GM11168 (cell line): ENCODE measurements at regions not wholly inside any gene's neighbourhood (a gene's known extent, or its start where the extent isn't known, plus 50 kb on each side); places are given as distances from the start of the nearest gene placed in this dataset.
"Not testable (repeated sequence)": the region's sequence is repeated elsewhere in the genome, so short reads cannot be mapped to it uniquely, and the experiment has no call there.

Experiments
- in situ Hi-C: fragments of 300-500 bp; cut with MboI; formaldehyde crosslinking; loops from one replicate; pipeline ENCODE4 v1.12.0; 2022; ENCODE audit warnings: low sequenced_read_pairs; ENCODE audit not compliant: unreplicated experiment

GRCh38 chr3:195999176-195999575, 82.7 kb downstream of the TFRC start:
- in situ Hi-C loops = loop anchor here (10.0 kb wide), 1 partner anchor 1636 kb away; no protein-coding TSS in a partner anchor

- in situ Hi-C loops = loop anchor here (10.0 kb wide), 1 partner anchor 1638 kb away; no protein-coding TSS in a partner anchor
Measured at GRCh38 chr3:195996314-195996713, 85.6 kb downstream of the TFRC start.

GRCh38 chr3:195994343-195994742, 86.0 kb upstream of the TNK2 start:
- in situ Hi-C loops = loop anchor here (10.0 kb wide), 1 partner anchor 1640 kb away; no protein-coding TSS in a partner anchor

GRCh38 chr3:195993671-195994070, 85.3 kb upstream of the TNK2 start:
- in situ Hi-C loops = loop anchor here (10.0 kb wide), 1 partner anchor 1641 kb away; no protein-coding TSS in a partner anchor

- in situ Hi-C loops = loop anchor here (10.0 kb wide), 1 partner anchor 1642 kb away; no protein-coding TSS in a partner anchor
Measured at GRCh38 chr3:195992956-195993595, 84.7 kb upstream of the TNK2 start.

GRCh38 chr3:195991986-195992385, 83.6 kb upstream of the TNK2 start:
- in situ Hi-C loops = loop anchor here (10.0 kb wide), 1 partner anchor 1643 kb away; no protein-coding TSS in a partner anchor

- in situ Hi-C loops = loop anchor here (10.0 kb wide), 1 partner anchor 1644 kb away; no protein-coding TSS in a partner anchor
Measured at GRCh38 chr3:195991243-195991642, 82.9 kb upstream of the TNK2 start.

GRCh38 chr3:195990841-195991174, 82.5 kb upstream of the TNK2 start:
- in situ Hi-C loops = loop anchor here (10.0 kb wide), 1 partner anchor 1644 kb away; no protein-coding TSS in a partner anchor

- in situ Hi-C loops = loop anchor here (10.0 kb wide), 1 partner anchor 1645 kb away; no protein-coding TSS in a partner anchor
Measured at GRCh38 chr3:195989921-195990840, 81.8 kb upstream of the TNK2 start.

- in situ Hi-C loops = not testable (repeated sequence)
Measured at GRCh38 chr3:195989197-195989920, 81.0 kb upstream of the TNK2 start.

GRCh38 chr3:195988764-195989163, 80.4 kb upstream of the TNK2 start:
- in situ Hi-C loops = not testable (repeated sequence)

GRCh38 chr3:195987001-195987400, 78.7 kb upstream of the TNK2 start:
- in situ Hi-C loops = not testable (repeated sequence)

- in situ Hi-C loops = not testable (repeated sequence)
Measured at GRCh38 chr3:195986576-195986975, 78.2 kb upstream of the TNK2 start.

- in situ Hi-C loops = not testable (repeated sequence)
Measured at GRCh38 chr3:195985348-195985920, 77.1 kb upstream of the TNK2 start.

- in situ Hi-C loops = not testable (repeated sequence)
Measured at GRCh38 chr3:195984392-195985030, 76.2 kb upstream of the TNK2 start.

GRCh38 chr3:195983880-195984279, 75.5 kb upstream of the TNK2 start:
- in situ Hi-C loops = not testable (repeated sequence)

- in situ Hi-C loops = not testable (repeated sequence)
Measured at GRCh38 chr3:195982754-195983153, 74.4 kb upstream of the TNK2 start.

- in situ Hi-C loops = not testable (repeated sequence)
Measured at GRCh38 chr3:195981778-195982177, 73.4 kb upstream of the TNK2 start.

GRCh38 chr3:195979877-195980276, 71.5 kb upstream of the TNK2 start:
- in situ Hi-C loops = not testable (repeated sequence)
